ENCODE measurements at regions not wholly inside any gene's neighbourhood (a gene's known extent, or its start where the extent isn't known, plus 50 kb on each side); places are given as distances from the start of the nearest gene placed in this dataset.

DNA sequence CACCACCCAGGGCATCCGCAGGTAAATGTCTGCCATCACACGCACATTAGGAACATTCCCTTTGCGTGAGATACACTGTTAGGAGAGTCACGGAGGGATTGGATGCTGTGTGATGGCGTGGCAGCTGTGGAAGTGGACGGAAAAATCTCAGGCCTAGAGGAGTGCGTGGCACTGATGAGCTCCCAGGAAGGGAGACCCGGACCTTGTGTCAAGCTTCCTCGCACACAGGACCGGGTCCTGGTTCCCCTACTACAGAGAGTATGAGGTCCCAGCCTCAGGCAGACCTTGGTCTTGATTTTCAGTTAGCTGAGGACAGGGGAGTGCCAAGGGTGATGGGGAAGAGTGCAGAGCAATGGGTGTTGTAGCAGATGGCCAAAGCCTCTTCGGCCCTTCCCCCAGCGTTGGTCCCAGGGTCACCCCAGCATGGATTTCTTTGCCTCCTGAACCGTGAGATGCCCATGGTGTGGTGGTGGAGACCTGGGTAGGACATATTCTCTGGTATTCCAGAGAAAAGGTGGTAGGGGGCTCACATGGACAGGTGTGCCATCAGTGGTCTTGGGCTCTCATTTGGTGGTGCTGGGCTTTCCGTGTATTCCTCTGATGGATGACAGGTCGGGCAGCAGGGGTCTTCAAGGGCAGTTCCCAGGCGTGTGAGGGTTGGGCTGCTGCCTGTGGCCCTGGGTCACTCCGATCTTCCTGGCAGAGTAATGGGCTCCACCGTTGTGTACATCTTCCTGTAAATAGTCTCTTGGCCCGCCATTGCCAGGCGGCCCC lies 105.1 kb downstream of the SNRPN start:
- Histone ChIP-seq H3K27ac (ENCODE audit: insufficient read depth, low read length) (no peak overlapping the region), H3K4me3 (ENCODE audit: insufficient read depth, low read depth, low read length) (no peak overlapping the region), H2BK5ac (ENCODE audit: low read depth, low read length, poor library complexity, severe bottlenecking) (no peak overlapping the region), H3K9ac (ENCODE audit: low read depth, low read length) (no peak overlapping the region), H2AFZ (replicated peaks; ENCODE audit: low read length, poor library complexity) (no peak overlapping the region), H3K36me3 (ENCODE audit: control insufficient read depth, insufficient read depth, low read length) (peaks cover 99% of the 10 kb centered on the region), H3K4me2 (ENCODE audit: low read depth, low read length) (no peak overlapping the region), H3K27me3 (ENCODE audit: control insufficient read depth, insufficient read depth, low read length) (no peaks in the 10 kb centered on the region), H3K4ac (ENCODE audit: low read depth, low read length) (no peak overlapping the region), H2BK15ac (ENCODE audit: low read depth, low read length) (no peak overlapping the region), H4K8ac (ENCODE audit: low read depth in 2 of 2, low read length in 2 of 2) (no peak overlapping the region), H4K20me1 (ENCODE audit: insufficient read depth, low read length) (no peaks in the 10 kb centered on the region), H3K79me1 (ENCODE audit: low read depth in 1 of 2, low read length in 2 of 2) (no peaks in the 10 kb centered on the region), H2AK9ac (replicated peaks; ENCODE audit: low read depth, low read length, poor library complexity) (peak overlapping the region; percentile 42), H3K9me1 (ENCODE audit: insufficient read depth, low read length) (no peaks in the 10 kb centered on the region), H2BK120ac (ENCODE audit: low read depth, low read length) (no peak overlapping the region), H3K23ac (ENCODE audit: low read depth, low read length) (no peak overlapping the region), H2AK5ac (ENCODE audit: low read depth, low read length) (no peak overlapping the region), H4K5ac (ENCODE audit: low read depth, low read length) (no peak overlapping the region), H4K91ac (ENCODE audit: insufficient read depth, low read depth, low read length) (no peak overlapping the region), H2BK20ac (ENCODE audit: low read depth, low read length) (no peak overlapping the region), H3K14ac (replicated peaks; ENCODE audit: low read depth, low read length) (no peak overlapping the region), H3K18ac (ENCODE audit: low read depth, low read length) (no peak overlapping the region), H3K4me1 (ENCODE audit: control insufficient read depth, insufficient read depth, low read length) (no peaks in the 10 kb centered on the region), H3K9me3 (ENCODE audit: control insufficient read depth, insufficient read depth, low read length) (peaks cover 100% of the 10 kb centered on the region), H3K56ac (ENCODE audit: extremely low read depth, insufficient read depth, low read length) (no peak overlapping the region)
- TF ChIP-seq CEBPB (IDR thresholded peaks at IDR 0.05; ENCODE audit: low read depth, low read length) (no peak), BHLHE40 (IDR thresholded peaks at IDR 0.05; ENCODE audit: low read depth, low read length) (no peak), MAZ (IDR thresholded peaks at IDR 0.05; ENCODE audit: borderline replicate concordance, low read depth, low read length) (no peak), POLR2A (IDR thresholded peaks at IDR 0.05; ENCODE audit: low read depth, low read length) (no peak), FOS (IDR thresholded peaks at IDR 0.05; ENCODE audit: low read depth, low read length) (no peak), CHD1 (IDR thresholded peaks at IDR 0.05; ENCODE audit: low read depth, low read length) (no peak), NFE2L2 (IDR thresholded peaks at IDR 0.05; ENCODE audit: low read depth, low read length) (no peak), RFX5 (IDR thresholded peaks at IDR 0.05; ENCODE audit: low read depth, low read length) (no peak), SMC3 (IDR thresholded peaks at IDR 0.05; ENCODE audit: low read depth, low read length) (no peak), RCOR1 (IDR thresholded peaks at IDR 0.05; ENCODE audit: insufficient replicate concordance, low read length) (no peak)
- TF ChIP-seq, protein P1, sequence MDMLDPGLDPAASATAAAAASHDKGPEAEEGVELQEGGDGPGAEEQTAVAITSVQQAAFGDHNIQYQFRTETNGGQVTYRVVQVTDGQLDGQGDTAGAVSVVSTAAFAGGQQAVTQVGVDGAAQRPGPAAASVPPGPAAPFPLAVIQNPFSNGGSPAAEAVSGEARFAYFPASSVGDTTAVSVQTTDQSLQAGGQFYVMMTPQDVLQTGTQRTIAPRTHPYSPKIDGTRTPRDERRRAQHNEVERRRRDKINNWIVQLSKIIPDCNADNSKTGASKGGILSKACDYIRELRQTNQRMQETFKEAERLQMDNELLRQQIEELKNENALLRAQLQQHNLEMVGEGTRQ (IDR thresholded peaks at IDR 0.05; ENCODE audit: low read depth, low read length) = no peak
- TF ChIP-seq, protein P2, sequence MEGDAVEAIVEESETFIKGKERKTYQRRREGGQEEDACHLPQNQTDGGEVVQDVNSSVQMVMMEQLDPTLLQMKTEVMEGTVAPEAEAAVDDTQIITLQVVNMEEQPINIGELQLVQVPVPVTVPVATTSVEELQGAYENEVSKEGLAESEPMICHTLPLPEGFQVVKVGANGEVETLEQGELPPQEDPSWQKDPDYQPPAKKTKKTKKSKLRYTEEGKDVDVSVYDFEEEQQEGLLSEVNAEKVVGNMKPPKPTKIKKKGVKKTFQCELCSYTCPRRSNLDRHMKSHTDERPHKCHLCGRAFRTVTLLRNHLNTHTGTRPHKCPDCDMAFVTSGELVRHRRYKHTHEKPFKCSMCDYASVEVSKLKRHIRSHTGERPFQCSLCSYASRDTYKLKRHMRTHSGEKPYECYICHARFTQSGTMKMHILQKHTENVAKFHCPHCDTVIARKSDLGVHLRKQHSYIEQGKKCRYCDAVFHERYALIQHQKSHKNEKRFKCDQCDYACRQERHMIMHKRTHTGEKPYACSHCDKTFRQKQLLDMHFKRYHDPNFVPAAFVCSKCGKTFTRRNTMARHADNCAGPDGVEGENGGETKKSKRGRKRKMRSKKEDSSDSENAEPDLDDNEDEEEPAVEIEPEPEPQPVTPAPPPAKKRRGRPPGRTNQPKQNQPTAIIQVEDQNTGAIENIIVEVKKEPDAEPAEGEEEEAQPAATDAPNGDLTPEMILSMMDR (conservative IDR thresholded peaks at IDR 0.05; ENCODE audit: low read depth, low read length) = no peak
- dilution Hi-C loops (cut with HindIII; ENCODE audit: low sequenced_read_pairs, unreplicated experiment) (no loop called here), in situ Hi-C loops (cut with MboI; ENCODE audit: low sequenced_read_pairs) (no loop called here), intact Hi-C loops (cut with micrococcal nuclease) (no loop called here)
- ATAC-seq (ENCODE audit: low read depth) (no peak), DNase-seq (no peak)
- CTCF ChIA-PET = no interaction called here
- WGBS, 2 experiments (ENCODE audit: extremely low coverage in 2 of 2, insufficient read length in 1 of 2) = 90% methylated on average over 7 of the region's 20 CpGs; no CpG with 5 or more reads in 1 of the 2 experiments
- POLR2A ChIA-PET (ENCODE audit: unreplicated experiment) = no interaction called here
- no TSS peak for BruUV-seq (replicated peaks)
